MCF 10A (cell line): ENCODE measurements at regions not wholly inside any gene's neighbourhood (a gene's known extent, or its start where the extent isn't known, plus 50 kb on each side); places are given as distances from the start of the nearest gene placed in this dataset.

ENCODE experiments used
- BruUV-seq: library from RNA; stranded (reverse); fragments of 400-500 nt; replicated peaks from 2 replicates; lab custom pipeline; 2021; lab: Mats Ljungman, UMichigan
- CTCF ChIA-PET: fragments of 300-600 bp; sonication (Branson Sonifier 250); formaldehyde crosslinking; extraction: SDS; loops from one replicate; lab custom pipeline; 2021; ENCODE audit warnings: antibody characterized with exemption, inconsistent platforms; lab: Yijun Ruan, JAX
- POLR2A ChIA-PET: fragments of 300-600, 350-650 bp; sonication (Branson Sonifier 250); formaldehyde crosslinking; extraction: SDS; loops from one replicate; lab custom pipeline; 2020; ENCODE audit warnings: antibody characterized with exemption, inconsistent platforms; lab: Yijun Ruan, JAX
- DNase-seq: peaks from one replicate; pipeline ENCODE4 v3.0.0-alpha.2; 2018; ENCODE audit not compliant: unreplicated experiment
- H3K27ac Mint-ChIP-seq: one replicate; pipeline ENCODE4 v1.8.0; 2022; ENCODE audit warnings: mild to moderate bottlenecking, low read depth, mixed read lengths; ENCODE audit not compliant: unreplicated experiment
- H3K27me3 Mint-ChIP-seq: one replicate; pipeline ENCODE4 v1.8.0; 2022; ENCODE audit warnings: mixed read lengths; ENCODE audit not compliant: insufficient read depth, unreplicated experiment
- H3K36me3 Mint-ChIP-seq: one replicate; pipeline ENCODE4 v1.8.0; 2022; ENCODE audit warnings: mild to moderate bottlenecking, moderate library complexity, mixed read lengths; ENCODE audit not compliant: insufficient read depth, unreplicated experiment
- H3K4me1 Mint-ChIP-seq: one replicate; pipeline ENCODE4 v1.8.0; 2022; ENCODE audit warnings: mixed read lengths; ENCODE audit not compliant: insufficient read depth, unreplicated experiment
- H3K4me3 Mint-ChIP-seq: one replicate; pipeline ENCODE4 v1.8.0; 2022; ENCODE audit warnings: mild to moderate bottlenecking, moderate library complexity, mixed read lengths; ENCODE audit not compliant: unreplicated experiment
- H3K9me3 Mint-ChIP-seq: one replicate; pipeline ENCODE4 v1.8.0; 2022; ENCODE audit warnings: mixed read lengths; ENCODE audit not compliant: unreplicated experiment
- intact Hi-C: fragments of 100-400 bp; cut with micrococcal nuclease; formaldehyde crosslinking; loops from 2 replicates; pipeline ENCODE4 v1.14.1; 2022
- TF ChIP-seq, protein P1 (sequence below): fragments of 200-600 bp; IDR thresholded peaks from one replicate; pipeline ENCODE4 v1.8.0; 2022; ENCODE audit warnings: antibody characterized with exemption, mild to moderate bottlenecking; ENCODE audit not compliant: unreplicated experiment

DNA sequence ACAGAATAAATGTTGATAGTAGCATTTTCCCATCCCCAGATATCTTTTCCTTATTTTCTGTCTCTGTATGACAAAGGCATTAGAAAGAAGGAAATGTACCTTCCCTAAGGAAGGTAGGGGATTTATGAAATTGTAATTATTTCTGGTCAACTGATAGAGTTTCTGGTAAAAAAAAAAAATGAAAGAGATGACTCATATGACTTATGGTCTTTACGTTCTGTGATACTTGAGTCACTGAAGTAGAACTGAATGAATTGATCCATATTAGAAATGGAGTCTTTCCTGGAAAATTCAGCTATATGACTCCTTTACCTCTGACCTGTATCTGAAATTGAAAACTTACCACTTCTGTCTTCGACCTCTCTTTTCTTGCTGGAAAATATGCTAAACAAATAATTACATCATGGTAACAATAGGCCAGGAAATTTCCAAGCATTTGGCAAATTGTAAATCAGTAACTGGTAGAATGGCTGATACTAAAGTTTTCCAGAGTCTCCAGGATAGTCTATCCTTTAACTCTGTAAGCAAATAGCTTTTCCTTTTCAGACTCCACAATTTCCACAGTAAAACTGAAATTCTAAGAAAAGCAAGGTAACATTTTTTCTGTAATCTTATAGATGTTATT is 364.3 kb upstream of the PTBP2 start:
- no TSS peak for BruUV-seq
- CTCF ChIA-PET = interaction anchor here (0.7 kb wide), 1 partner anchor 228 kb away, joined by 3 read pairs; no protein-coding TSS in a partner anchor
- intact Hi-C loops = no loop called here
- peaks cover 5% of the 10 kb centered on the region for H3K36me3 Mint-ChIP-seq
- peaks cover 33% of the 10 kb centered on the region for H3K4me1 Mint-ChIP-seq
- H3K4me3 Mint-ChIP-seq = no peak overlapping the region
- TF ChIP-seq, protein P1, sequence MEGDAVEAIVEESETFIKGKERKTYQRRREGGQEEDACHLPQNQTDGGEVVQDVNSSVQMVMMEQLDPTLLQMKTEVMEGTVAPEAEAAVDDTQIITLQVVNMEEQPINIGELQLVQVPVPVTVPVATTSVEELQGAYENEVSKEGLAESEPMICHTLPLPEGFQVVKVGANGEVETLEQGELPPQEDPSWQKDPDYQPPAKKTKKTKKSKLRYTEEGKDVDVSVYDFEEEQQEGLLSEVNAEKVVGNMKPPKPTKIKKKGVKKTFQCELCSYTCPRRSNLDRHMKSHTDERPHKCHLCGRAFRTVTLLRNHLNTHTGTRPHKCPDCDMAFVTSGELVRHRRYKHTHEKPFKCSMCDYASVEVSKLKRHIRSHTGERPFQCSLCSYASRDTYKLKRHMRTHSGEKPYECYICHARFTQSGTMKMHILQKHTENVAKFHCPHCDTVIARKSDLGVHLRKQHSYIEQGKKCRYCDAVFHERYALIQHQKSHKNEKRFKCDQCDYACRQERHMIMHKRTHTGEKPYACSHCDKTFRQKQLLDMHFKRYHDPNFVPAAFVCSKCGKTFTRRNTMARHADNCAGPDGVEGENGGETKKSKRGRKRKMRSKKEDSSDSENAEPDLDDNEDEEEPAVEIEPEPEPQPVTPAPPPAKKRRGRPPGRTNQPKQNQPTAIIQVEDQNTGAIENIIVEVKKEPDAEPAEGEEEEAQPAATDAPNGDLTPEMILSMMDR = no peak
- no peaks in the 10 kb centered on the region for H3K27me3 Mint-ChIP-seq
- no peaks in the 10 kb centered on the region for H3K9me3 Mint-ChIP-seq
- no peak for DNase-seq
- POLR2A ChIA-PET = interaction anchor here (0.7 kb wide), 1 partner anchor 48 kb away, joined by 3 read pairs; no protein-coding TSS in a partner anchor
- H3K27ac Mint-ChIP-seq = no peak overlapping the region

DNA sequence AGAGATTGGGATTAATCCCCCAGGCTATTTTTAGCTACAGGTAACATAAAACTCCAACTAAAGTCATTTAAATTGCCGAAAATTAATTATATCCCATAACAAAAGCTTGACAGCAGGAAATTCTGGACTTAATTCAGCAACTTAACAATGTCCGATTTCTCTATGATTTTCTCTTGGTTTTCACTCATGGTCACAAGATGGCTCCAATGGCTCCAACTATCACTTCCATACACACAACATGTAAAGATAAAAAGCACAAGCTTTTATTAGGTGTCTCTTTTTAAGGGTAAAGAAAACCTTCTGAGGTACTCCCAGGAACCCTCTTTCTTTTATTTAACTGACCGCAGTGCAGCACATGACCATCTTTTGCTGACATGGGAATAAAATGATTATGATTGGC is 363.5 kb upstream of the PTBP2 start:
- no TSS peak for BruUV-seq
- no peak overlapping the region for H3K27ac Mint-ChIP-seq
- H3K4me3 Mint-ChIP-seq = no peak overlapping the region
- no peak for DNase-seq
- TF ChIP-seq, protein P1 = no peak
- peaks cover 39% of the 10 kb centered on the region for H3K4me1 Mint-ChIP-seq
- intact Hi-C loops = no loop called here
- H3K27me3 Mint-ChIP-seq = no peaks in the 10 kb centered on the region
- ChIA-PET CTCF (no interaction called here), POLR2A (interaction anchor here (0.6 kb wide), 1 partner anchor 52 kb away, joined by 3 read pairs; no protein-coding TSS in a partner anchor)
- H3K36me3 Mint-ChIP-seq = peaks cover 5% of the 10 kb centered on the region
- no peaks in the 10 kb centered on the region for H3K9me3 Mint-ChIP-seq

DNA sequence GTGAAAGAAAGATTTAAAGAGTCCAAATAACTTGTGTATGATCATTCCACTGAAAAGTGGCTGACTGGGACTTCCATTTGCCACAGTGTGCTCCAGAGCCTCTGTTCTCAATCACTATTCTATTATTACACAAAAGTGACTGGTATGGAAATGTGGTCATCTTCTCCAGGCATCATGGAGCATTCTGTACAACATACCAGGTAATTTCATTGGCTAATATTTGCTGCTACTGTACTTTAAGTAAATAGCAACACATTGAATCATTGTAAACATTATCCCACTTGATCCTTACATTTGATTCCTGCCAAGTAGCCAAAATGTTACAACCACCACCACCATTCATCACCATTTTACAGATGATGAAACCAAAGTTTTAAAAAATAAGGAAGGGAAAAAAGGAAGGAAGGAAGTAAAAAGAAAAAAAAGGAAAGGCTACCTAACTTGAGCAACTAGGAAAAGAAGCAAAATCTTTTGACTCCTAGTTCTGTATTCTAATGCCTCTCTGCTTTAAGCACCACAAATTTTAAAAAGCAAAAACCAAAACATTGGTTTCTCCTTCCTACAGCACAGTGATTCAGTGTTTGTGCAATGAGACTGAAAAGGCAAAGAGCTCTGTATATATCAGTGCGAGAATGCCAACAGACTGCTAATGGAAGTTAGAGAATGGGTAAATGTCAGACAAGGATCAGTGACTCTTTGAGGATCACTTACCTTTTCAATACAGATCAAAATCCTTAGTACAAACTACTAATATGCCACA is 361.4 kb upstream of the PTBP2 start:
- Mint-ChIP-seq H3K4me1 (peaks cover 53% of the 10 kb centered on the region), H3K27ac (peak overlapping the region; percentile 42), H3K4me3 (no peak overlapping the region), H3K36me3 (peaks cover 5% of the 10 kb centered on the region), H3K27me3 (no peaks in the 10 kb centered on the region), H3K9me3 (no peaks in the 10 kb centered on the region)
- CTCF ChIA-PET = interaction anchor here (0.8 kb wide), 1 partner anchor 72 kb away, joined by 3 read pairs; no protein-coding TSS in a partner anchor
- no TSS peak for BruUV-seq
- TF ChIP-seq, protein P1 = no peak
- intact Hi-C loops = loop anchor here (5.0 kb wide), 2 partner anchors 127 to 362 kb away; partner anchors contain the start of gene PTBP2
- peak; percentile 34 for DNase-seq
- POLR2A ChIA-PET = no interaction called here

DNA sequence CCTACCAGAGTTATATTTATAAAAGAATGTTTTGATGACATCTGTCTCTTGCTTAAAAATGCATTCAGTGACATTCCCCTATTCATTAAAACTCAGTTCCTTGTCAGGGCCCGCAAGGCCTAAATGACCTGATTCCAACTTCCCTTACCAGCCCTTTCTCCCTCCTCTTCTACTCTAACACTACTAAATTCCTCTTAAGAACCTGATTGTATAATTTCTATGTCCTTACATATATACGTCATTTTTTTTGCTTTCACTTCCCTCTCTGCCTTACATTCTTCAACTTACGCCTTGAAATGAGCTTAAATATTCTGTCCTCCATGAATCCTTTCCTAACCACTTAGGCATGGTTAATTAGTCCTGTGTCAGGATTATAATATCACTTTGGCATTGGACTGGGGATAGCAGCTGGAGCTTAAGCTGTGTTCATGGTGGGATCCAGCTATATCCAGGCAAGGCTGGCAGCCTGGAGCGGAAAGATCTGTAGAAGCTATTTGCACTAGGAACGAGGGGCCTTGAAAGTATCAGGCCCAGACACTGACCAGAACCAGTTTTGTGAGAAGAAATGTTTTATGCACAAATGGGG is 360.2 kb upstream of the PTBP2 start:
- peaks cover 54% of the 10 kb centered on the region for H3K4me1 Mint-ChIP-seq
- intact Hi-C loops = loop anchor here (5.0 kb wide), 2 partner anchors 126 to 361 kb away; partner anchors contain the start of gene PTBP2

More for the DNA sequence above, 360.2 kb upstream of the PTBP2 start:
- Mint-ChIP-seq H3K4me3 (no peak overlapping the region), H3K27ac (peak overlapping the region; percentile 72), H3K36me3 (peaks cover 4% of the 10 kb centered on the region), H3K27me3 (no peaks in the 10 kb centered on the region), H3K9me3 (no peaks in the 10 kb centered on the region)
- BruUV-seq = no TSS peak
- POLR2A ChIA-PET = interaction anchor here (0.6 to 1.3 kb wide), 4 partner anchors 8 to 610 kb away, joined by 3 to 6 read pairs (median 4); no protein-coding TSS in a partner anchor
- DNase-seq = no peak
- CTCF ChIA-PET = interaction anchor here (0.6 to 1.1 kb wide), 4 partner anchors 9 to 604 kb away, joined by 3 read pairs; no protein-coding TSS in a partner anchor
- TF ChIP-seq, protein P1 = no peak
